ENCODE measurements at regions not wholly inside any gene's neighbourhood (a gene's known extent, or its start where the extent isn't known, plus 50 kb on each side); places are given as distances from the start of the nearest gene placed in this dataset.

GRCh38 chr3:18964640-18965039, 183.7 kb upstream of the KCNH8 start:
- no peaks in the 10 kb centered on the region for H3K9me3 ChIP-seq (ENCODE audit: low read depth, low read length)
- H2AFZ ChIP-seq (ENCODE audit: low read length), result no peak overlapping the region
- no peak for TF ChIP-seq CTCF (IDR thresholded peaks at IDR 0.05; ENCODE audit: extremely low read depth, low read depth, low read length)
- H3K27me3 ChIP-seq (ENCODE audit: insufficient read depth, low read length), result no peaks in the 10 kb centered on the region
- DNase-seq (ENCODE audit: insufficient read length, low spot score, missing footprints), result no peak
- H3K4me3 ChIP-seq (ENCODE audit: insufficient read depth, low read length), result no peak overlapping the region
- H3K27ac ChIP-seq (ENCODE audit: low read depth, low read length), result no peak overlapping the region
- H3K79me2 ChIP-seq (ENCODE audit: insufficient read depth, low read length), result no peaks in the 10 kb centered on the region
- H3K4me2 ChIP-seq (ENCODE audit: insufficient read depth, low read length), result no peak overlapping the region
- no peaks in the 10 kb centered on the region for H3K4me1 ChIP-seq (ENCODE audit: insufficient read depth, low read length)
- no peaks in the 10 kb centered on the region for H4K20me1 ChIP-seq (ENCODE audit: insufficient read depth, low read length)
- H3K36me3 ChIP-seq (ENCODE audit: insufficient read depth, low read length), result no peaks in the 10 kb centered on the region

GRCh38 chr3:18951333-18951732, 197.0 kb upstream of the KCNH8 start:
- Histone ChIP-seq H3K36me3 (ENCODE audit: insufficient read depth, low read length) (no peaks in the 10 kb centered on the region), H2AFZ (ENCODE audit: low read length) (no peak overlapping the region), H3K27me3 (ENCODE audit: insufficient read depth, low read length) (no peaks in the 10 kb centered on the region), H3K4me1 (ENCODE audit: insufficient read depth, low read length) (no peaks in the 10 kb centered on the region), H3K4me2 (ENCODE audit: insufficient read depth, low read length) (no peak overlapping the region), H3K4me3 (ENCODE audit: insufficient read depth, low read length) (no peak overlapping the region), H3K79me2 (ENCODE audit: insufficient read depth, low read length) (no peaks in the 10 kb centered on the region), H4K20me1 (ENCODE audit: insufficient read depth, low read length) (no peaks in the 10 kb centered on the region), H3K27ac (ENCODE audit: low read depth, low read length) (no peak overlapping the region), H3K9me3 (ENCODE audit: low read depth, low read length) (peaks cover 2% of the 10 kb centered on the region)
- TF ChIP-seq CTCF (IDR thresholded peaks at IDR 0.05; ENCODE audit: extremely low read depth, low read depth, low read length), result no peak
- DNase-seq (ENCODE audit: insufficient read length, low spot score, missing footprints), result no peak

- no peak overlapping the region for H3K4me3 ChIP-seq (ENCODE audit: insufficient read depth, low read length)
- H3K79me2 ChIP-seq (ENCODE audit: insufficient read depth, low read length), result no peaks in the 10 kb centered on the region
- H3K4me2 ChIP-seq (ENCODE audit: insufficient read depth, low read length), result no peak overlapping the region
- no peaks in the 10 kb centered on the region for H3K36me3 ChIP-seq (ENCODE audit: insufficient read depth, low read length)
- no peak for TF ChIP-seq CTCF (IDR thresholded peaks at IDR 0.05; ENCODE audit: extremely low read depth, low read depth, low read length)
- no peak overlapping the region for H2AFZ ChIP-seq (ENCODE audit: low read length)
- H3K27ac ChIP-seq (ENCODE audit: low read depth, low read length), result no peak overlapping the region
- H4K20me1 ChIP-seq (ENCODE audit: insufficient read depth, low read length), result no peaks in the 10 kb centered on the region
- DNase-seq (ENCODE audit: insufficient read length, low spot score, missing footprints), result no peak
- H3K27me3 ChIP-seq (ENCODE audit: insufficient read depth, low read length), result no peaks in the 10 kb centered on the region
- no peaks in the 10 kb centered on the region for H3K9me3 ChIP-seq (ENCODE audit: low read depth, low read length)
- H3K4me1 ChIP-seq (ENCODE audit: insufficient read depth, low read length), result no peaks in the 10 kb centered on the region
These were observed 201.8 kb upstream of the KCNH8 start for GRCh38 chr3:18946524-18946923.

GRCh38 chr3:18937574-18937973, 210.7 kb upstream of the KCNH8 start:
- H2AFZ ChIP-seq (ENCODE audit: low read length), result no peak overlapping the region
- no peak for TF ChIP-seq CTCF (IDR thresholded peaks at IDR 0.05; ENCODE audit: extremely low read depth, low read depth, low read length)
- no peaks in the 10 kb centered on the region for H3K4me1 ChIP-seq (ENCODE audit: insufficient read depth, low read length)
- H3K27me3 ChIP-seq (ENCODE audit: insufficient read depth, low read length), result no peaks in the 10 kb centered on the region
- H3K4me2 ChIP-seq (ENCODE audit: insufficient read depth, low read length), result no peak overlapping the region
- no peaks in the 10 kb centered on the region for H3K79me2 ChIP-seq (ENCODE audit: insufficient read depth, low read length)
- no peaks in the 10 kb centered on the region for H3K36me3 ChIP-seq (ENCODE audit: insufficient read depth, low read length)
- H3K27ac ChIP-seq (ENCODE audit: low read depth, low read length), result no peak overlapping the region
- no peaks in the 10 kb centered on the region for H4K20me1 ChIP-seq (ENCODE audit: insufficient read depth, low read length)
- H3K9me3 ChIP-seq (ENCODE audit: low read depth, low read length), result no peaks in the 10 kb centered on the region
- H3K4me3 ChIP-seq (ENCODE audit: insufficient read depth, low read length), result no peak overlapping the region
- DNase-seq (ENCODE audit: insufficient read length, low spot score, missing footprints), result no peak

Data from osteoblast (primary cell).